ENCODE measurements at regions not wholly inside any gene's neighbourhood (a gene's known extent, or its start where the extent isn't known, plus 50 kb on each side); places are given as distances from the start of the nearest gene placed in this dataset.

- peak; percentile 8 for DNase-seq
Measured at GRCh38 chr3:106229495-106230278, 360.9 kb upstream of the CBLB start.

GRCh38 chr3:106231086-106231485, 362.3 kb upstream of the CBLB start:
- DNase-seq = no peak

DNA sequence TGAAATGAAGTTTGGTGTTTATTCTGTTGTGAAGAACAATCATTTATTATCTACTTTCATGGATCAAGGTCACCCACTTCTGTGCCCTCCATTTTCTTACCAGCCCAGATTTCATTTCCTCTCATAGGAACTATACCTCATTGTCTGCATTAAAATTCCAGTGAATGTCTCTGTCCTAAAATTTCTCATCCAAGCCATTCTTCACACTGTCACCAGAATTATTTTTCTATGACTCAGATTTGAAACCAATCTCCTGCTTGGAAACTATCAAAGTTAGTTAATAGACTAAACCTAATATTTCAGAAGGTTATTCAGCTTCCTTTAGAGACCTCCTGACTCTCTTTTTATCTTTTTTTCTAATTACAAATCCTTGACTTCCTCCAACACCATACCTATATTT, 364.1 kb upstream of the CBLB start:
- DNase-seq = no peak

DNA sequence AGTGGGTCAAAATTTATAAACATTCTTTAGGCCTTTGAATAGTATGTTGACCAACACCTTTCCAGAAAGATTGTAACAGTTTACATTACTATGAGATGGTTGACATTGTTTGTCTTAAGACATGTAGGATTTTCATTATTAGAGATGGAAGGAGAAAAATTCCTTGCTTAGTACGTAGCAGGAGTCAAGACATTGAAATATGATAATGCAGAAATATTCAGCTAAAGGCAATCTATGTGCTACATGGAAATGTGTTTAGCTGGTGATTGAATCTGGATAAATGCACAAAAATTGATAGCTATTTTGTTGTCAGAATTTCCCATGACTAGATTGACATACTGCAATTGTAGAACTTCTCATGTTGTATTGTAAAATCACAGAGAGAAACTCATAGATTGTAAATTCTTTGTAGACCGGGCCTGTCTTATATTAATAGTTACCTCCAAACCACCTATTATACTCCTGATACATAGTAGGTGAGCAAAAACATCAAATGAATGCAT, 370.4 kb upstream of the CBLB start:
- DNase-seq = no peak

- no peak for DNase-seq
Measured at GRCh38 chr3:106241593-106241992, 372.8 kb upstream of the CBLB start.

DNA sequence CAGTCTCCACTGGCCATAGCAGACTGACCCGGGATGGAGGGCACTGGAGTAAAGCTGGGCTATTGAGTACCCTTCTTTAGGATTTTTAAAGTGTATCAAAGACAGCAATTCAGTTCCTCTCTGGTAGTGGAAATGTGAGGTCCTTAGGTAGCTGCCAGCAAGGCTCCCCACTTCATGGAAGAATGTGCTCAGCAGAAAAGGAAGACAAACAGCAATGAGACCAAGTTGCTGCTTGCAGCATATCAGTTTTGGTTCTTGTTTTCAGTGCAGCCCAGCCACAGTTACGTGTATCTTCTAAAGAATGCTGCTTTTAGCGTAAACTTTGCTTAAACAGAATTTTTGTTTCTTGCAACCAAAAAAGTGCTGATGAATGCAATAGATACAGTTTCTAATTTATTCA, 374.0 kb upstream of the CBLB start:
- DNase-seq = no peak

- no peak for DNase-seq
Measured at GRCh38 chr3:106245400-106245799, 376.6 kb upstream of the CBLB start.

DNA sequence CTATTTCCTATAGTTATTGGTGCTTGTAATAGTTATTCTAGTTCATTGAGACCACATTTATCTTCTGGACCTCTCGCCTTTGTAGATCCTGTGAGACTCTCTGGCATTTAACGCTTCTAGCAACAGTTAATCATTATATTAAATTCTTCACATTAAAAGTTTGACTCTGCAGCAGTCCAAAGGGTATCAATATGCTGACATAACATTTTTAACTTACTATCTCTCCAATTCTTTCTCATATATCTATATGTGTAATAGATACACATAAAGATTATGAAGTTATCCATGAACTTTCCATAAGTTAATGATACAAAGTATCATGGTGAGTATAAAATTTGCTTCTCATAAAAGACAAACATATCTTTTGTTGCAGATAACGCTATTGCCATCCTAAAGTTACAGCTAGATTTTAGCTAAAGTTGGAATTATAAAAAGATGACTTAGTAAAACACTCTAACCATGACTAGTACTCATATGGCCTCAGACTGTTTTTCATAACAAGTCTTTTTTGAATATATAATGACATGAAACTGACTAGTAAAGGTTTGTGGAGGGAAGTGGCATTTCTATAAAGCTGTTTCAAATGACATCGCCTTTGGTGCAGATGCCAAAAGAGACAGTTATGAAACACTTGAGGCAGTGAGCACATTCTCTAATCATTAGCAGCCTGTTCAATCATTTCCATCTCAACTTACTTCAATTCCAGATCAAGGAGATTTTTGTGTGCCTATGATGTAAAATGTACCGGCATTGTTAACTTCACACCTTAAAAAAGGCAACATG, 379.3 kb upstream of the CBLB start:
- no peak for DNase-seq

GRCh38 chr3:106249159-106249558, 380.3 kb upstream of the CBLB start:
- DNase-seq = no peak

- DNase-seq = no peak
Measured at GRCh38 chr3:106249981-106250380, 381.2 kb upstream of the CBLB start.

- DNase-seq = peak; percentile 14
Measured at GRCh38 chr3:106251160-106251892, 382.5 kb upstream of the CBLB start.

DNA sequence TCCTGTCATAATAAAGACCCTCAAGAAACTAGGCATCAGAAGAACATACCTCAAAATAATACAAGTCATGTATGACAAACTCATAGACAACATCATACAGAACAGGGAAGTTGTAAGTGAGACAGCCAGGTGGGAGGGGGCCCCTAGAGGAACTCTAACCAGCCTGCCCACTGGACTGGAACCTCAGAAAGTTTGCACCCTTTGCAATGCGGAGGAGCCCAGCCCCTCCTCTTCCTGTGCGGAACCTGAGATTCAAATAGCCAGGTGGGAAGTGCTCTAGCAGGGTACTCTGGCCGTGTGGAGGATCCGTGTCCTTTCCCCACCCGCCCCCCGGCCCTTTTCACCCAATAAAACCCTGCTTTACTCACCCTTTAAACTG, 387.0 kb upstream of the CBLB start:
- DNase-seq = no peak

DNA sequence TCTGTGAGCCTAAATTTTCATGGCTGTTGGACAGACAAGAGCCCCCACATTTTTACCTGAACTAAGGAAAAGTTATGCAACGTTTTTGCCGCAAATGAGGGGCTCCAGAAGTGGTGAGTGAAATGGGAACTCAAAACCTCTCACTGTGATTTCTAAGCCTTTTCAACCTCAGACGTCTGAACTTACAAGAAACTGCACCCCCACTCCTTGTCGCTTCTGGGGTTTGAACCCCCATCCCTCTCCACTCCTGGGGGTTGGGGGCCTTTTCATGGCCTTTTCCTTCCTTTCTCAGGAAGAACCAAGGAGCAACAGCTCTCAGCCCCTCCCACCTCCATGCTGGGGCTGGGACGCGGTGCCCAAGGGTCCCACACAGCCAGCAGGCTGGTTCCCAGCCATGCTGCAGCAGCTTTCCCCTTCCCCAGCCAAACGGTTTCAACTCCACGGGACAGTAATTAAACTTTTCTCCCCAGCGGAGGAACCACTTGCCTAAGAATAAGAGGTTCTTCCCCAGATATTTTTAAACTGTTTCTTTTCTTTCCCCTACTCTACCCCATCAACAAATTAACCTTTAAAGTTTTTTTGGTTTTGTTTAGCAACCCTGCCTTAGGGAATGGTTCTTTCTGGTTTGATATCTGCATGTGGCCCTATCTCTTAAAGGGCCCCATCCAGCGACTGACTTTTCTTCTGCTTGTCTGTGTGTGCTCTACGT, 387.6 kb upstream of the CBLB start:
- no peak for DNase-seq

DNA sequence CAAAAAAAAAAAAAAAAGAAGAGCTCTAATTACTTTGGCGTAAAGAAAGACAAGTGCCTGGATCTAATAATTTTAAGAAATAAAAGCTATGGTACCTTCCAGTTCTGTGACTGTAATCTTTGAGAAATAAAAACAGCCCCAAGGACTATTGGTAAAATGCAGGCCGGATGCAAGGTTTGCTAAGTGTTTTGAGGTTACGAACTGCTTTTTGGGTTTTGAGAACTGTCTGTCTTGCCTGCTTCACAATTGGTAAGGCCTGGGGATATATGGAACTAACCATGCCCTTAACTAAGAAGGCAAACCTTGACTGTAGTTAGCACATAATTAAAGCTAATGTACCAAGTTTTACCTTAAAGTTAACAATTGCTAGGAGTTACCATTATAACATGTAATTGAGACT, 388.4 kb upstream of the CBLB start:
- no peak for DNase-seq

DNA sequence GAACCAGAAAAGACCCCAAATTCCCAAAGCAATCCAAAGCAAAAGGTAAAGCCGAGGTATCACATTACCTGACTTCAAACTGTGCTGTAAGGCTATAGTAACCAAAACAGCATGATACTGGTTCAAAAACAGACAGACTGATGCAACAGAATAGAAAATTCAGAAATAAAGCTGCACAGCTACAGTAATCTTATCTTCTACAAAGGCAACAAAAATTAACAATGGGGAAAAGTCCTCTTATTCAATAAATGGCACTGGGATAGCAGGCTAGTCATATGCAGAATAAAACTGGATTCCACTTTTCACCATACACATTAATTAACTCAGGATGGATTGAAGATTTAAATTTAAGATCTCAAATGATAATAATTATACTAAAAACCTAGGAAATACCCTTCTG, 392.6 kb upstream of the CBLB start:
- DNase-seq = no peak

GRCh38 chr3:106261915-106262683, 393.3 kb upstream of the CBLB start:
- DNase-seq = no peak

DNA sequence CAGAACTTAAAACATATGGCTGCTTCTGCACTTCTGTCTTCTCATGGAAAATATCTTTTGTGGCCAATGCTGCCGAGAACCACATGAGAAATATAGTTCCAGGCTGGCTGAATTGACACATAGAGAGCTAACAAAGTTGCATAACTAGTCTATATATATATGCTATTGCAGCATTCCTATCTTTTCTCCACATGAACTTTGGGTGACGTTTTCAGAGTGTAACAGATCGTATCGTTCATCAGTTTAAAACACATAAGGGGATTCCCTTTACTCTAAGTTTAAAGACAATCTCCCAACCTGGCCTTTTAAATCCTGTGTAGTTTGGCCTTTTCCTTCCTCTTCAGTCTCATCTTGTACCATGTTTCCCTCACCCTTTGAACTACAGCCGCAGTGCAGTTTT, 394.2 kb upstream of the CBLB start:
- DNase-seq = no peak

DNA sequence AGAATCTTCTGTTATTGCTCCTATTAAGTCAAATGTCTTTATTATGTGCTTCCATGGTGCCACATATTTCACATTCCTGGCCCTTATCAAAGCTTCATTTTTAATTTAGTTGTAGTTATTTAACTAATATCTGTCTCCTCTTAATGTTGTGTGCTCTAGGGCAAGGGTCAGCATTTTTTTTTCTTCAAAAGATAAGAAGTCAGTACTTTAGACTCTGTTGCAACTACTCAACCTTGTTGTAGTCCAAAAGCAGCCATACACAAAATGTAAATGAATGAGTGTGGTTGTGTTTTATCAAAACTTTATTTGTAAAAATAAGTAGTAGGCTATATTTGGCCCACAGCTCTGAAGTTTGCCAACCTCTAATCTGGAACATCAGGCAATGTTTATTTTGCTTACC, 394.7 kb upstream of the CBLB start:
- DNase-seq = no peak

DNA sequence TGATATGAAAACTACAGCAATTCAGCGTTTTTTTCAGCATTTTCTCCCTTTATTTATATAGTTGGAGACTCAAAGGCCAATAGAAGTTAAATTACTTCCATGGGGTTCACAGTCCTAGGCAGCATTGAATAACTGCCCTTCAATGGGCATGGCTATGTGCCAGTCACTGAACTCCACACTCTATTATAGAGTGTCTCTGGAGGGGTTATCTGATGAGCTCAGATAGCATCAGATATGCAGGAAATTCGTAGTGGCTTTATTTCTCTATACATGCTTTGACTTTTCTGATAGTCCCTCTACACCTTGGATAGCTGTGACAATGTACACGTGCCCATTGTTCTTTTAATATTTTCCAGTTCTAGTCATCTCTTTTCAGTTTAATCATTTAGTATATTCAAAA, 396.9 kb upstream of the CBLB start:
- no peak for DNase-seq

GRCh38 chr3:106268696-106269095, 399.9 kb upstream of the CBLB start:
- DNase-seq = no peak

DNA sequence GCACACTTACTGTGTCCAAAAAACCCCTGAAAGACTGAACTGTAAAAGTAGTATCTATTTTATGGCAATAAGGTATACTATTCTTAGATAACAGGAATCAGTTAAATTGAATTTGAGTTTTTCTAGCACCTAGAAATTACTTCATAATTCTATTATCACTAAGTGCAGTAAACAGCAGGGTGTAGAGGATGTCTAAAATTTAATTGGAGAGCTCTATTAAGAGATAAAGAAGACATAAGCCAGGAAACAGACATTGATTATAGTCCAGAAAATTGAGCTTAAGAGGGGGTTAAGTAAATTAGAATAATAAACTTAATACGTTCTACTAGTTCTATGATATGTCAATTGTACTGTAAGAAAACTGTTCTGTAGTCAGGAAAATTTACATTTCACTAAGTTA, 403.5 kb upstream of the CBLB start:
- no peak for DNase-seq

DNA sequence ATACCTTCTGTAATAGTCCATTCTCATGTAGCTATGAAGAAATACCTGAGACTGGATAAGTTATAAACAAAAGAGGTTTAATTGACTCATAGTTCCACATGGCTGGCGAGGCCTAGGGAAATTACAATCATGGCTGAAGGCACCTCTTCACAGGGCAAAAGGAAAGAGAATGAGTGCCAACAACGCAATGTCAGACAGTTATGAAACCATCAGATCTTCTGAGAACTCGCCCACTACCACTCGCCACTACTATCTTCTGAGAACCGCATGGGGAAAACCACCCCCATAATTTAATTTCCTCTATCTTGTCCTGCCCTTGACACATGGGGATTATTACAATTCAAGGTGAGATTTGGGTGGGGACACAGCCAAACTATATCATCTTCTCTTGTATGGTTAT, 406.8 kb upstream of the CBLB start:
- DNase-seq = no peak

All from hematopoietic multipotent progenitor cell treated with erythropoietin and hydrocortisone succinate and interleukin-3 and kit ligand, for 4 days (in vitro differentiated cells).